Vagina (tissue), 2 donors: ENCODE measurements at regions not wholly inside any gene's neighbourhood (a gene's known extent, or its start where the extent isn't known, plus 50 kb on each side); places are given as distances from the start of the nearest gene placed in this dataset.

ENCODE experiments used
- DNase-seq, 2 donors: peaks; one replicate each; pipeline ENCODE4 v3.0.0-alpha.2; 2017; ENCODE audit errors: extremely low spot score in 2 of 2
- H3K27ac ChIP-seq: fragments of 200-600 bp; sonication (generic); one replicate; pipeline ENCODE4 v1.5.1; 2019
- H3K27me3 ChIP-seq: fragments of 200-600 bp; sonication (generic); one replicate; pipeline ENCODE4 v1.5.1; 2019
- H3K36me3 ChIP-seq, 2 donors: fragments of 200-600 bp; sonication (generic); one replicate each; pipeline ENCODE4 v1.5.1; 2017 to 2019
- H3K4me1 ChIP-seq: fragments of 200-600 bp; sonication (generic); one replicate; pipeline ENCODE4 v1.5.1; 2019
- H3K4me3 ChIP-seq, 2 donors: fragments of 200-600 bp; sonication (generic); 1 replicate in 1 of 2; 2 replicates in 1 of 2; pipeline ENCODE4 v1.5.1; 2016 to 2019
- H3K9me3 ChIP-seq: fragments of 200-600 bp; sonication (generic); one replicate; pipeline ENCODE4 v1.5.1; 2019
- POLR2A ChIP-seq, 2 donors: fragments of 450-650 bp; IDR thresholded peaks; one replicate each; pipeline ENCODE4 v1.6.1; 2017; ENCODE audit warnings: antibody characterized with exemption in 2 of 2, mild to moderate bottlenecking in 2 of 2, moderate library complexity in 2 of 2
- POLR2AphosphoS5 ChIP-seq, 2 donors: sonication (generic); formaldehyde crosslinking; IDR thresholded peaks; one replicate each; pipeline ENCODE4 v1.9.0; 2017; ENCODE audit warnings: antibody characterized with exemption in 2 of 2, mild to moderate bottlenecking in 2 of 2, low read depth in 1 of 2; ENCODE audit not compliant: insufficient read depth in 1 of 2
- intact Hi-C: fragments of 100-400 bp; cut with DNase I; formaldehyde crosslinking; loops from one replicate; pipeline ENCODE4 v1.15.1; 2023
- TF ChIP-seq, protein P1 (sequence below), 3 experiments: fragments of 450-650 bp in 2 of 3; fragments of 200-600 bp in 1 of 3; sonication (generic) in 1 of 3; IDR thresholded peaks; one replicate each; pipeline ENCODE4 v1.5.1; 2017 to 2019; ENCODE audit warnings: antibody characterized with exemption in 3 of 3, mild to moderate bottlenecking in 2 of 3, moderate library complexity in 2 of 3

DNA sequence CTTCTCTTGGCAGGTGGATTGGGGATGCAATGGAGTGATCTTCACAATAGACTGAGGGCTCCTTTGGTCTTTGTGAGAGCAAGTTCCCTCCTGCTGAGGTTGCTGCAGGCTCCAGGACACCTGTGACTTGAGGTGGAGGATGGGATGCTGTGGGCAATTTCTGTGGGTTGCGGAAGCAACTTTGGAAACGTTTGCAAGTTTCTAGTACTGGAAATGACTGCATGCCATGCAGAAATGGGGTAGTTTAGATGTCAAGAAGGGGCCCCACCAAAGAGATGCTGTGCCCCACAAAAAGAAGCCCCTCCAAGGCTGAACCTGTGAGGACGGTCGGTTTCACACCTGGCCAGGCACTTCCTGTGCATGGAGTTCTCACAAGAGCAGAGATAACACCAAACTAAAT lies 80.4 kb upstream of the XCR1 start:
- intact Hi-C loops: no loop called here
- Histone ChIP-seq H3K4me1 (peaks cover 16% of the 10 kb centered on the region), H3K27me3 (no peaks in the 10 kb centered on the region), H3K27ac (no peak overlapping the region), H3K4me3 (no peak overlapping the region), H3K9me3 (no peaks in the 10 kb centered on the region), H3K36me3 (no peaks in the 10 kb centered on the region)
- DNase-seq: no peak
- TF ChIP-seq, protein P1, sequence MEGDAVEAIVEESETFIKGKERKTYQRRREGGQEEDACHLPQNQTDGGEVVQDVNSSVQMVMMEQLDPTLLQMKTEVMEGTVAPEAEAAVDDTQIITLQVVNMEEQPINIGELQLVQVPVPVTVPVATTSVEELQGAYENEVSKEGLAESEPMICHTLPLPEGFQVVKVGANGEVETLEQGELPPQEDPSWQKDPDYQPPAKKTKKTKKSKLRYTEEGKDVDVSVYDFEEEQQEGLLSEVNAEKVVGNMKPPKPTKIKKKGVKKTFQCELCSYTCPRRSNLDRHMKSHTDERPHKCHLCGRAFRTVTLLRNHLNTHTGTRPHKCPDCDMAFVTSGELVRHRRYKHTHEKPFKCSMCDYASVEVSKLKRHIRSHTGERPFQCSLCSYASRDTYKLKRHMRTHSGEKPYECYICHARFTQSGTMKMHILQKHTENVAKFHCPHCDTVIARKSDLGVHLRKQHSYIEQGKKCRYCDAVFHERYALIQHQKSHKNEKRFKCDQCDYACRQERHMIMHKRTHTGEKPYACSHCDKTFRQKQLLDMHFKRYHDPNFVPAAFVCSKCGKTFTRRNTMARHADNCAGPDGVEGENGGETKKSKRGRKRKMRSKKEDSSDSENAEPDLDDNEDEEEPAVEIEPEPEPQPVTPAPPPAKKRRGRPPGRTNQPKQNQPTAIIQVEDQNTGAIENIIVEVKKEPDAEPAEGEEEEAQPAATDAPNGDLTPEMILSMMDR (IDR thresholded peaks at IDR 0.05): no peak
- no peak for TF ChIP-seq POLR2A (IDR thresholded peaks at IDR 0.05)
- no peak for TF ChIP-seq POLR2AphosphoS5 (IDR thresholded peaks at IDR 0.05; ENCODE audit: insufficient read depth in 1 of 2, low read depth in 1 of 2)

DNA sequence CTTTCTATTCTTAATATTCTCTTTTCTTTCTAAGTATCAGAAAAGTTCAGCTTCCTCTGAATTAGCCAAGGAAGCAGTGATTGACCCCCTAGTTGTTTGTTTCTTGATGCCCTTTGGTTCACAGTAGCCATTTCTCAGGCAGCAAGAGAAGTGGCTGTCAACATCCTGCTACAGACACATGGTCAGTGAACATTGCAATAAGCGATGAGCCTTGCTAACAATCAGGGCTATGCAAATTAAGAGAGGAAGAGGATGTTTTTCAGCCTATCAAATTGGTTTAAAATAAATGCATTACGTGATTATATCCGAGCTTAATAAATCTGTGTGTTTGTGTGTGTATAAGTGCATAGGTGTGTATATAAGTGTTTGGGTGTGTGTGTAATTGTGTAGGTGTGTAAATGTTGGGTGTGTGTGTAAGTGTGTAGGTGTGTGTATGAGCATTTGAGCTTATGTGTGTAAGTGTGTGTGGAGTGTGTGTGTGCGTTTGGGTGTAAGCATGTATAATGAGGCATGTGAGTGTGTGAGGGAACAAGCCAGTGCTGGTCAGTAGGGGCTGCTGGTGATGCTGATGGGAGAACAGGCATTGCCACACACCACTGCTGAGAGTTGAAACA lies 78.1 kb upstream of the XCR1 start:
- H3K4me1 ChIP-seq: peaks cover 8% of the 10 kb centered on the region
- H3K36me3 ChIP-seq: no peaks in the 10 kb centered on the region
- H3K27ac ChIP-seq: no peak overlapping the region
- H3K27me3 ChIP-seq: no peaks in the 10 kb centered on the region
- intact Hi-C loops: no loop called here
- no peak overlapping the region for H3K4me3 ChIP-seq
- no peaks in the 10 kb centered on the region for H3K9me3 ChIP-seq
- no peak for DNase-seq
- TF ChIP-seq, protein P1 (IDR thresholded peaks at IDR 0.05): no peak
- TF ChIP-seq POLR2A (IDR thresholded peaks at IDR 0.05): no peak

DNA sequence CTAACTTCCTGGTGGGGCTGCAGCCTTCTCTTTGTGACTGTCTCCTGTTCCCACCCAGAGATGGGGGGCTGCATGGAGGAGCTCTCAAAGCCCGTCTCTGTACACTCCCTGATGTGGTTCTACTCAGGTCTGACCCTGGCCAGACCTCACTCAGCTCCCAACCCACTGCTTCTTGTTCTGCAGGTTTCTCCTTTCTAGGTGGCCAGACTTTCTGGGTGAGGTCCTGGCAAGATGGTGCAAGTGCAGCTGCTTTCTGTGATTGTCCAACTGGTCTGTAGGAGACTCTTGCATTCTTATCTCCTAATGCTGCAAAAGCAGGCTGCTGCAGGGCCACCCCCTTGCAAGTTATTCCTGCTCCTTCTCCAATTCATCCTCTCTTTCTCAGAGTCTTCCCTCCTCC lies 77.4 kb upstream of the XCR1 start:
- Histone ChIP-seq H3K4me3 (no peak overlapping the region), H3K9me3 (no peaks in the 10 kb centered on the region), H3K4me1 (peaks cover 6% of the 10 kb centered on the region), H3K27me3 (no peaks in the 10 kb centered on the region), H3K27ac (no peak overlapping the region), H3K36me3 (no peaks in the 10 kb centered on the region)
- intact Hi-C loops: no loop called here
- DNase-seq: peak in 1 of 2 donors; percentile 72
- no peak for TF ChIP-seq POLR2AphosphoS5 (IDR thresholded peaks at IDR 0.05; ENCODE audit: insufficient read depth in 1 of 2, low read depth in 1 of 2)
- TF ChIP-seq, protein P1 (IDR thresholded peaks at IDR 0.05): no peak
- TF ChIP-seq POLR2A (IDR thresholded peaks at IDR 0.05): no peak

DNA sequence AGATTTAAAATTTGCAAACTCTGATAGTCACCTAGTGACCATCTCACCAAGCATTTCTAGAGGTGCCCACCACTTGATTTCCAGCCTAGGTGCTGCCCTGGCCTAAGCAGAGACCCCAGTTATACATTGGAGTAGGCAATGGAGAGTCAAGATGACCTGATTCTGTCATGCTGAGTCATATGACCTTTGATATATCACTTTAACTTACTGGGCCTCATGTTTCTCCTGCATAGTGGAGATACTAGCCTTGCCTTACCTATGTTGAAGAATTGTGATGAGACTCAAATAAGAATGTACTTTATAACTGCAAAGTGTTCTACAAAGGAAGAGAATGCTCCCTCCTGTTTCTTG lies 75.5 kb upstream of the XCR1 start:
- TF ChIP-seq, protein P1 (IDR thresholded peaks at IDR 0.05): no peak
- no peak for TF ChIP-seq POLR2AphosphoS5 (IDR thresholded peaks at IDR 0.05; ENCODE audit: insufficient read depth in 1 of 2, low read depth in 1 of 2)
- TF ChIP-seq POLR2A (IDR thresholded peaks at IDR 0.05): no peak
- Histone ChIP-seq H3K36me3 (no peaks in the 10 kb centered on the region), H3K27me3 (no peaks in the 10 kb centered on the region), H3K27ac (no peak overlapping the region), H3K4me3 (no peak overlapping the region), H3K4me1 (peaks cover 13% of the 10 kb centered on the region), H3K9me3 (no peaks in the 10 kb centered on the region)
- intact Hi-C loops: no loop called here
- DNase-seq: no peak

DNA sequence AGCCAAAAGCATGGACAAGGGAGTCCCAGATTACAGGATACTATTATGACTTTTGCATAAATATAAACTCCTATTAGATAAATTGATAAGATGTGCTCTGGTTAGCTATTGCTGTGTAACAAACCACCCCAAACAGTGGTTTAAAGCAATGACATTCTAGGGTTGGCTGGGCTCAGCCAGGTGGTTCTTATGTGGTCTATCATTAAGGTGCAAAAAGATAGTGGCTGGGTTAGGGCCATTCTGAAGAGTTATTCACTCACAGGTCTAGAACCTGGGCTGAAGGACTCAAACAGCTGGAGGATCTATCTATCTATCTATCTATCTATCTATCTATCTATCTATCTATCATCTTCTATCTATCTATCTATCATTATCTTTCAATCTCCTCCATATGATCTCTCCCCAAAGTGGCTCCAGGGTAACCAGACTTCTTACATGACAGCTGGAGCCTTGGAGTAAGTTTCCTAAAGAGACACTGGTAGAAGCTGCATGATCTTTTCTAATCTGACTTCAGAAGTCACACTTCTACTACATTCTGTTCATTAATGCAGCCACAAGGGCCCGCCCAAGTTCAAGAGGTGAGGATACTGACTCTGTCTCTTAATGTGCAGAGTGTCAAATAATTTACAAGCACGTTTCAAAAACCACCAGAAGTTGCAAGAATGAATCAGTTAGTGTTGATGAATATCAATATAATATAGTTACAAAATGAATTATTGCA lies 74.9 kb upstream of the XCR1 start:
- no peaks in the 10 kb centered on the region for H3K36me3 ChIP-seq
- intact Hi-C loops: no loop called here
- H3K27ac ChIP-seq: no peak overlapping the region
- H3K27me3 ChIP-seq: no peaks in the 10 kb centered on the region
- no peak for DNase-seq
- TF ChIP-seq POLR2A (IDR thresholded peaks at IDR 0.05) (no peak), POLR2AphosphoS5 (IDR thresholded peaks at IDR 0.05; ENCODE audit: insufficient read depth in 1 of 2, low read depth in 1 of 2) (no peak)
- TF ChIP-seq, protein P1 (IDR thresholded peaks at IDR 0.05): no peak
- H3K4me1 ChIP-seq: peaks cover 18% of the 10 kb centered on the region
- no peaks in the 10 kb centered on the region for H3K9me3 ChIP-seq
- H3K4me3 ChIP-seq: no peak overlapping the region
